ENCODE measurements at regions not wholly inside any gene's neighbourhood (a gene's known extent, or its start where the extent isn't known, plus 50 kb on each side); places are given as distances from the start of the nearest gene placed in this dataset.
"Not testable (repeated sequence)": the region's sequence is repeated elsewhere in the genome, so short reads cannot be mapped to it uniquely, and the experiment has no call there.

GRCh38 chr21:14826630-14827029, 238.2 kb downstream of the NRIP1 start:
- Histone ChIP-seq H3K27ac (no peak overlapping the region), H3K4me3 (no peak overlapping the region)
- no peak for TF ChIP-seq CTCF (IDR thresholded peaks at IDR 0.05)
- no peak for DNase-seq (ENCODE audit: low spot score)

GRCh38 chr21:14825514-14825974, 239.3 kb downstream of the NRIP1 start:
- no peak overlapping the region for H3K4me3 ChIP-seq
- H3K27ac ChIP-seq: no peak overlapping the region
- no peak for DNase-seq (ENCODE audit: low spot score)
- TF ChIP-seq CTCF (IDR thresholded peaks at IDR 0.05): no peak

GRCh38 chr21:14824126-14824525, 240.7 kb downstream of the NRIP1 start:
- DNase-seq (ENCODE audit: low spot score): no peak
- Histone ChIP-seq H3K4me3 (no peak overlapping the region), H3K27ac (no peak overlapping the region)
- TF ChIP-seq CTCF (IDR thresholded peaks at IDR 0.05): no peak

GRCh38 chr21:14817311-14817710, 247.5 kb downstream of the NRIP1 start:
- Histone ChIP-seq H3K27ac (no peak overlapping the region), H3K4me3 (no peak overlapping the region)
- no peak for TF ChIP-seq CTCF (IDR thresholded peaks at IDR 0.05)
- DNase-seq (ENCODE audit: low spot score): no peak

- DNase-seq (ENCODE audit: low spot score): no peak
- TF ChIP-seq CTCF (IDR thresholded peaks at IDR 0.05): no peak
Observed at GRCh38 chr21:14814991-14815390, 249.8 kb downstream of the NRIP1 start.

GRCh38 chr21:14814282-14814681, 250.5 kb downstream of the NRIP1 start:
- no peak overlapping the region for H3K27ac ChIP-seq
- DNase-seq (ENCODE audit: low spot score): no peak
- TF ChIP-seq CTCF (IDR thresholded peaks at IDR 0.05): no peak
- H3K4me3 ChIP-seq: no peak overlapping the region

More at GRCh38 chr21:14814991-14815390, 249.8 kb downstream of the NRIP1 start:
- Histone ChIP-seq H3K4me3 (no peak overlapping the region), H3K27ac (no peak overlapping the region)

GRCh38 chr21:14804170-14804569, 258.1 kb upstream of the SAMSN1 start:
- H3K27ac ChIP-seq; DNase-seq (ENCODE audit: low spot score); H3K4me3 ChIP-seq: not testable (repeated sequence)

GRCh38 chr21:14797543-14797942, 251.4 kb upstream of the SAMSN1 start:
- TF ChIP-seq CTCF (IDR thresholded peaks at IDR 0.05): no peak
- Histone ChIP-seq H3K27ac (no peak overlapping the region), H3K4me3 (no peak overlapping the region)
- no peak for DNase-seq (ENCODE audit: low spot score)

Data from coronary artery (tissue), 2 donors.